ENCODE measurements at regions not wholly inside any gene's neighbourhood (a gene's known extent, or its start where the extent isn't known, plus 50 kb on each side); places are given as distances from the start of the nearest gene placed in this dataset.

GRCh38 chr4:177194906-177195305 is 114.8 kb upstream of the NEIL3 start:
- peak in 1 of 2 donors; percentile 60 for DNase-seq (ENCODE audit: low read depth in 2 of 2)
- H3K4me3 ChIP-seq (replicated peaks in 1 of 2; ENCODE audit: low read depth in 2 of 2, low read length in 2 of 2), result no peak overlapping the region
- TF ChIP-seq, protein P1, sequence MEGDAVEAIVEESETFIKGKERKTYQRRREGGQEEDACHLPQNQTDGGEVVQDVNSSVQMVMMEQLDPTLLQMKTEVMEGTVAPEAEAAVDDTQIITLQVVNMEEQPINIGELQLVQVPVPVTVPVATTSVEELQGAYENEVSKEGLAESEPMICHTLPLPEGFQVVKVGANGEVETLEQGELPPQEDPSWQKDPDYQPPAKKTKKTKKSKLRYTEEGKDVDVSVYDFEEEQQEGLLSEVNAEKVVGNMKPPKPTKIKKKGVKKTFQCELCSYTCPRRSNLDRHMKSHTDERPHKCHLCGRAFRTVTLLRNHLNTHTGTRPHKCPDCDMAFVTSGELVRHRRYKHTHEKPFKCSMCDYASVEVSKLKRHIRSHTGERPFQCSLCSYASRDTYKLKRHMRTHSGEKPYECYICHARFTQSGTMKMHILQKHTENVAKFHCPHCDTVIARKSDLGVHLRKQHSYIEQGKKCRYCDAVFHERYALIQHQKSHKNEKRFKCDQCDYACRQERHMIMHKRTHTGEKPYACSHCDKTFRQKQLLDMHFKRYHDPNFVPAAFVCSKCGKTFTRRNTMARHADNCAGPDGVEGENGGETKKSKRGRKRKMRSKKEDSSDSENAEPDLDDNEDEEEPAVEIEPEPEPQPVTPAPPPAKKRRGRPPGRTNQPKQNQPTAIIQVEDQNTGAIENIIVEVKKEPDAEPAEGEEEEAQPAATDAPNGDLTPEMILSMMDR (IDR thresholded peaks at IDR 0.05; ENCODE audit: low read depth, low read length), result no peak

GRCh38 chr4:177196615-177197014 is 113.1 kb upstream of the NEIL3 start:
- no peak overlapping the region for H3K4me3 ChIP-seq (replicated peaks in 1 of 2; ENCODE audit: low read depth in 2 of 2, low read length in 2 of 2)
- TF ChIP-seq, protein P1 (IDR thresholded peaks at IDR 0.05; ENCODE audit: low read depth, low read length), result no peak
- no peak for DNase-seq (ENCODE audit: low read depth in 2 of 2)

GRCh38 chr4:177201614-177202013 is 108.1 kb upstream of the NEIL3 start:
- H3K4me3 ChIP-seq (replicated peaks in 1 of 2; ENCODE audit: low read depth in 2 of 2, low read length in 2 of 2), result no peak overlapping the region
- TF ChIP-seq, protein P1 (IDR thresholded peaks at IDR 0.05; ENCODE audit: low read depth, low read length), result no peak
- DNase-seq (ENCODE audit: low read depth in 2 of 2), result no peak

- TF ChIP-seq, protein P1 (IDR thresholded peaks at IDR 0.05; ENCODE audit: low read depth, low read length), result no peak
- H3K4me3 ChIP-seq (replicated peaks in 1 of 2; ENCODE audit: low read depth in 2 of 2, low read length in 2 of 2), result no peak overlapping the region
- DNase-seq (ENCODE audit: low read depth in 2 of 2), result no peak
Observed at GRCh38 chr4:177204126-177204525, 105.5 kb upstream of the NEIL3 start.

GRCh38 chr4:177214935-177215334 is 94.7 kb upstream of the NEIL3 start:
- TF ChIP-seq, protein P1 (IDR thresholded peaks at IDR 0.05; ENCODE audit: low read depth, low read length), result no peak
- no peak overlapping the region for H3K4me3 ChIP-seq (replicated peaks in 1 of 2; ENCODE audit: low read depth in 2 of 2, low read length in 2 of 2)
- DNase-seq (ENCODE audit: low read depth in 2 of 2), result peak in 1 of 2 donors; percentile 58

- TF ChIP-seq, protein P1 (IDR thresholded peaks at IDR 0.05; ENCODE audit: low read depth, low read length), result no peak
- DNase-seq (ENCODE audit: low read depth in 2 of 2), result peak; percentile 66 to 74
Observed at GRCh38 chr4:177220376-177220775, 89.3 kb upstream of the NEIL3 start.

DNA sequence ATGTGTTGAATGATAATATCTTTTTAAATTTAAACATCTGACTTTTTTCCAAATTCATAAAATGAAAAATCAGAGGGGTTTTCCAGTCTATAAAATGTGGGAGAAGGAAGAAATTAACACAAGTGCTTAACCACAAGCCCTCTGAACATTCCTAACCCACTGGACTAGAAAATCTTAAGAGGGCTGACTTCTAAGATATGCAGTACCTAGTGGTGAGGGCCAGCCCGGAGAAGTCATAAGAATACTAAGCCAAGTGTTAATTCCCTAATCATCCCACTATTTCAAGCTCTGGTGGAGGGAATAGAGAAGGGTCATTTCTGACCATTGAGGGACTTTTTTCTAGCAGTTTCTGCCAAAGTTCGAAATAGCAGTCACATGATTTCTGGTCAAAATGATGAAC is 86.9 kb upstream of the NEIL3 start:
- H3K4me3 ChIP-seq (replicated peaks in 1 of 2; ENCODE audit: low read depth in 2 of 2, low read length in 2 of 2), result no peak overlapping the region
- TF ChIP-seq, protein P1 (IDR thresholded peaks at IDR 0.05; ENCODE audit: low read depth, low read length), result no peak
- no peak for DNase-seq (ENCODE audit: low read depth in 2 of 2)

More at GRCh38 chr4:177220376-177220775, 89.3 kb upstream of the NEIL3 start:
- H3K4me3 ChIP-seq (replicated peaks in 1 of 2; ENCODE audit: low read depth in 2 of 2, low read length in 2 of 2), result no peak overlapping the region
